Erythroblast (primary cell): ENCODE measurements at regions not wholly inside any gene's neighbourhood (a gene's known extent, or its start where the extent isn't known, plus 50 kb on each side); places are given as distances from the start of the nearest gene placed in this dataset.

Source experiments
- GATA1 ChIP-seq: IDR thresholded peaks from 2 replicates; pipeline ENCODE4 v1.6.1; 2011; ENCODE audit warnings: low read depth, mild to moderate bottlenecking, control low read depth, low read length, moderate library complexity
- POLR2A ChIP-seq: IDR thresholded peaks from 2 replicates; pipeline ENCODE4 v1.6.1; 2011; ENCODE audit warnings: mild to moderate bottlenecking, low read length

GRCh38 chr2:226151157-226151556, 648.5 kb downstream of the IRS1 start:
- TF ChIP-seq POLR2A (no peak), GATA1 (no peak)
